GM21526 (cell line): ENCODE measurements at regions not wholly inside any gene's neighbourhood (a gene's known extent, or its start where the extent isn't known, plus 50 kb on each side); places are given as distances from the start of the nearest gene placed in this dataset.
"Not testable (repeated sequence)": the region's sequence is repeated elsewhere in the genome, so short reads cannot be mapped to it uniquely, and the experiment has no call there.

Experiments used
- ATAC-seq: cut with Tn5 transposase; IDR thresholded peaks from one replicate; pipeline ENCODE4 v1.9.1; 2021; ENCODE audit warnings: moderate library complexity; ENCODE audit not compliant: unreplicated experiment, low FRiP score

DNA sequence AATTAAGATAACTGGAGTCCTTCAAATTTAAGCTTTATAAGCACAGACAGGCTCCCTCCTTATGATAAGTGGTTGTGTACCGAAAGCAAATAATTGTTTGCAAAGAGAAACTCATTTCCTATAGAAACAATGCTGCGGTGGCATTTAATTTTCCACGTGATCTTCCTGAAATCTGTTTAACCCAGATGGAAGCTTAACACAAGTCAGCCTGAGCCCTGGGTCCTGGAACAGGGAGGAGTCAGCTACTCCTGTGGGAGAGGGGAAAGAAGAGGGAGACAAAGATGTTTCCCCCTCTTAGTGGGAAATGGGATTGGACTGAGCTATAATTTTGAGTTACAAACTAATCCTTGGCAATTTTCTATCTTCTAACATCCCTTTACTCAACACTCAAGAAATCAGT lies 136.5 kb downstream of the ELOVL4 start:
- ATAC-seq: no peak

DNA sequence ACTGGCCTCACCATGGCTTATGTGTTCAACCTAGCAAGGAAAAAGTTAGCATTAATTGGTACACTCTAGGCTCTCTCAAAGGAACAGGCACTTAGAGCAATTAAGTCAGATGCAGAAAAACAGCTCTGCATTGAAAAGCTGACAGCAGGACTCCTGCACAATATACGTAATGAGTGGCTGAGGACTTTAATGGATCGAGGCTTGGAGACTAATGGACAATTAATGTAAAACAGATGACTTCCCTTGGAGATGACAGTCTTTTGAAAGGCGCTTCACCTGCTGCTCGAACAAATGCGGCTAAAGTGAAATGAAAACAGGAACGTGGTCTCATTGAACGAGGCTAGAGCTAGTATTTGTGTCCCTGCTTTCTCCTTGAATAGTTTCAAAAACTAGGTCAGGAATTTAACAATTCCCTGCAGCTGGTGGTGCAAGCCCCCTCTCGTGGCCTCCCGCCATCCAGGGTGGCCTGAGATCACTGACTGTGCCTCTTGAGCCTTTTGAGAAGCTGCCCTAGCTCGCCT lies 137.1 kb downstream of the ELOVL4 start:
- ATAC-seq: no peak

DNA sequence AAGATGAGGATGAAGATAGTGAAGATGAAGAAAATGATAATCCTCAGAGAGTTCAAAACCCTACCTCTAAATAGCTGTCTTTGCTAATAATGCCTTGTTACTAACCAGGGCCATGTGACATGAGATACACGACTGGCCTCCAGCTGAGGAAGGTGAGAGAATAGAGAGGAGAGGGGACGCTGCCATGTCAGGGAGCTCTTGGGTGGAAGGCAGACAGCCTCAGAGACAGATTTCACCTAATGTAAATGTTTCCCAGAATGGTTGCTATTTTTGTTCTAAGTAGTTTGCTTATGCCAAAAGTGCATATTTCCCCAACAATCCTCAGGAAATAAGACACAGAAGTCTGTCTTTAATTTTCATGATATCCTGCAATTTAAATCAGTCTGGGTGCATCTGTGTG lies 138.4 kb downstream of the ELOVL4 start:
- no peak for ATAC-seq

DNA sequence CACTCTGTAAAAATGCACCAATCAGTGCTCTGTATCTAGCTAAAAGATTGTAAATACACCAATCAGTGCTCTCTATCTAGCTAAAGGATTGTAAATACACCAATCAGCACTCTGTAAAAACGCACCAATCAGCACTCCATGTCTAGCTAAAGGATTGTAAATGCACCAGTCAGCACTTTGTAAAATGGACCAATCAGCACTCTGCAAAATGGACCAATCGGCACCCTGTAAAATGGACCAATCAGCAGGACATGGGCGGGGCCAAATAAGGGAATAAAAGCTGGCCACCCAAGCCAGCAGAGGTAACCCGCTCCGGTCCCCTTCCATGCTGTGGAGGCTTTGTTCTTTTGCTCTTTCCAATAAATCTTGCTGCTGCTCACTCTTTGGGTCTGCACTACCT lies 140.7 kb downstream of the ELOVL4 start:
- ATAC-seq: not testable (repeated sequence)

DNA sequence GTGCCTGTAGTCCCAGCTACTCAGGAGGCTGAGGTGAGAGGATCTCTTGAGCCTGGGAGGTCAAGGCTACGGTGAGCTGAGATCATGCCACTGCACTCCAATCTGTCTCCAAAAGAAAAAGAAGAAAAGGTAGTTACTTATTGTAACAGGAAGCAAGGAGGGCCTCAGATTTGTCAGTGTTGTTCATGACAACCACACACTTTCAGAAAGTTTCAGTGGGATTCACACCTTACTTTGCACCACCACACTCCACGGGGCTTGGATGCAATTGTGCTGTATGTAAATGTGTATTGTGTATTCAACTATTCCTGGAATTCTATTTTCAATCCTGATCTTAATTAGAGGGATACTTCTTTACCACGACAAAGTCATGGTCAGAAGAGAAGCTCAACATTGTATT lies 142.6 kb downstream of the ELOVL4 start:
- ATAC-seq: no peak

DNA sequence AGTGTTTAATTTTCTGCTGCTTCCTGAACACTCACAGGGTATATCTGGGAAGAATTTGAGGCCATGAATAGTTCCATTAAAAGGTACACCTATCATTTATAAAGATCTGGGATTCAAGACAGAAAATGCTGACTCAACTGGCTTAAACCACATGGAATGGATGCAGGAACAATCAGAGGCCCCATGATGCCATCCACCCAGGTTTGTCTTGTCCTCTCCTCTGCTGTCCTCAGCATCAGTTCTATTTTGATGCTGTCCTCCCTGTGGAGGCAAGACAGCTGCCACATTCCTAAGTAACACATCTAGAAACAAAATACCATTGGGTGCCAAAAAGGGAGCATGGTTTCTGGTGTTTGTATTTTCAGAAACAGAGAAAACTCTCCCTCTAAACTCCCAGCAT lies 143.4 kb downstream of the ELOVL4 start:
- ATAC-seq: no peak

DNA sequence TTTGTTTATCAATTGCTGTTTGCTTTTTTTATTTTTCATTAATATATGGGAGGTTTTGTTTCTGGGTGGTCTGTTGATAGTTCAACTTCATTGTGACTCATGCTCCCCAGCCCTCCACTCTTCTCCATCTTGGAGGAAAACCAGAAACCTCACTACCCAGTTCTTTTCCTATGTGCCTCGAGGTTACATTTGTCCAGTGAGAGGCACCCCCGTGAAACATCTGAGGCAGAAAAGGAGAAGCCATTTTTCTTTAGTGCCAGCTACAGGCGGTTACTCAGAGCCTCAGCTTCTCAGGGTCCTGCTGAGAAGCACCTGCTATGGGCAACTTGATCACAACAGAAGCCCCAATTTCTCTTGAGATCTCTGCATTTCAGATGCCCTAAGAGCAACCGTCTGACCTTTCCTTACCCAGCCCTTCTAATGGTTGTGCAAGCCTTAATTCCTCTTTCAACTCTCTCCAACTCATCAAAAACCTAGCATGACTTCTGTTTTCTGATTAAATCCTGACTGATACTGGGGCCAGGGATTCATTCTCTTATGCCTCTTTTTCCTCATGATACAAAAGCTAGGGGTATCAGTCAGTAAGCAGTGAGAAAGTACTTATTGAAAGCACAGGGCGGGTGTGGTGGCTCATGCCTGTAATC lies 144.6 kb downstream of the ELOVL4 start:
- ATAC-seq: no peak

DNA sequence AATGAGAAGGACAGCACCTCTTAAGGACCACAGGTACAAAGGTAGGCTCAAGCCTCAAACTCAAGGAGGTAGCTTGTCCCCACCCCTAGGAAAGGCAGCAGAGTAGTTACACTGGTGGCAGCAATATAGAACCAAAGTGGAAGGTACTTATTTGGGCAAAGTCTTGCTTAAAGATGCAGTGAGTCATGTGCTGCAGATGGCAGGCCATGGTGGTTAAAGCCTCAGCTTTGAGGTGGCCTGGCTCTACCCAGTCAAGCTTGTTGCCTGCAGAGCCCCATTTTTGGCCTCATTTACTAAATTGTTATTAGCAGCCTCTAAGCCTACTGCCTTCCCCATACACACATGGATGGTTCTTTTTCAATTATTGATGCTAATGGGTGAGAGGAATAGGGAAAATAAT lies 146.0 kb downstream of the ELOVL4 start:
- no peak for ATAC-seq

DNA sequence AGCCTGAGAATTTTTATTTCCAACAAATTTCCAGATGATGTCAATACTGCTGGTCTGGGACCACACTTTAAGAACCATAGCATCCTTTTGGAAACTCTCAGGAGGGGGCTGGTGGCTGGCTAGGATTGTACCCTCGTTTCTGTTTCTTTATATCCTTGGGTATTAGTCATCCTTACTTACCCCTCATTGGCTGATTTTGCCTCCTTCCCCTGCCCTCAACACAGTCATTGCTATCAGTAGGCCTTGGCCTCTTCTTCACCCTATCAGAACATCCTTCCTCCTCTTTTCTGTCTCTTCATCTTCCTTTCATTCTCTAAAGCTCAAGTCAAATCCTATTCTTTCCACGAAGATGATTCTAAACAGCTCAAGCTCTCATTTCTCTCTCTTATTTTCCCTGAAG lies 148.5 kb downstream of the ELOVL4 start:
- ATAC-seq: no peak

DNA sequence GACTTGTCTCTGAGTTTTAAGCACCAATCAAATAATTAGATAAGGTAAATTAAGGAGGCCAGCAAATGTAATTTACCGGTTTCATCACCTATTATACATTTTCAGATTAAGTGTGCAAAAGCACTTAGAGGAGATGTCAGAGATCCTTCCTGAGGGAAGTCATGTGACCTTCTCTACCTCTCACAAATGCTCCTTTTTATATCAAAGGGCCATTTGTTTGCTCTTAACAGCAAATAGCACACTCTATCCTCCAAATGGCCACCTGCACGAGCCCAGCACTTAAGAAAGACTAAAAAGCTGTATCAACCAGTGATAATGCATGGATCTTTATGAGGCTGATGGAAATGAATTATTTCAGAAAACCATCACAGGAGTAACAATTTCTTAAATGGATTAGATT lies 149.4 kb downstream of the ELOVL4 start:
- no peak for ATAC-seq

DNA sequence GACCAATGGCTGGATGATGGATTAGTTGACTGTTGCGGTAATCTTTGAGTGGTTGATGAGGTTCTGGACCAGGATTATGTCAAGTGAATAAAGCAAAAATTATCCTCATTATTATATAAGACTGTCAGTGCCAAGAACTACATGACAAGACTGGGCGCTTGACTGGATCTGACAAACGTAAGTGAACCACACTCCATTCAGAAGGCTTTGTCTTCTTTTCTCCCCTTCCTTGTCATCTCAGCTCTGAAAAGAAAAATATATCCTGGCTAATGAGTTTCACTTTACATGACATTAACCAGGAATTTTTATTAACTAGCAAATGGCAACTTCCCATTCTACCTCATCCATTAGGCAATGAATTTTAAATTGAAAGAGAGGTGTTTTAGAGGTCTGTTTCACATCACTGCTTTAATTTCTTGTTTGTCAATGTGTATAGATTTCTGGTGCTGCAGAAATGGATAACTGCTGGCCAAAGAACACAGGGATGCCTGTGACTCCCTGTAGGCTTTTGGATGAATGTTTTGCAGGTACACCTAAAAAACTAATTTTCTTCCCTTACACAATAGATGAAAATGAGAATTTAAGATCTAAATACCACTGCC lies 150.1 kb downstream of the ELOVL4 start:
- ATAC-seq: no peak

DNA sequence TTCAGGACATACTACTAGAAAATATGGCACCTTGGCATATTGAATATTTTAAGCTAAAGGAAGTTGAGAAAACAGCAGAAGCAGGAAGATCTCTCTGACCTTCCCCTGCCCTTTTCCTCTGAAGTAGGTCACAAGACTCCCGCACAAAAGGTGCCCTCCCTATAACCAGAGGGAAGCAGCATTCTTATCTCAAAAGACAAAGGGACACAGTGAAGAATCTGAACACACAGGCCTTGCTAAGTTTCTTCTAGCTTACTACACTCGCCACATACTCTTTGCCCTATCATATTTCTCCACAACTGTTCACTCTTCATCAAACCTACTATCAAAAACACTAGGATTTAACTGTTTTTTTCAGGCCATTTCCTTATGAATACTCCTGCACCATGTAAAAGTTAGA lies 151.2 kb downstream of the ELOVL4 start:
- no peak for ATAC-seq

DNA sequence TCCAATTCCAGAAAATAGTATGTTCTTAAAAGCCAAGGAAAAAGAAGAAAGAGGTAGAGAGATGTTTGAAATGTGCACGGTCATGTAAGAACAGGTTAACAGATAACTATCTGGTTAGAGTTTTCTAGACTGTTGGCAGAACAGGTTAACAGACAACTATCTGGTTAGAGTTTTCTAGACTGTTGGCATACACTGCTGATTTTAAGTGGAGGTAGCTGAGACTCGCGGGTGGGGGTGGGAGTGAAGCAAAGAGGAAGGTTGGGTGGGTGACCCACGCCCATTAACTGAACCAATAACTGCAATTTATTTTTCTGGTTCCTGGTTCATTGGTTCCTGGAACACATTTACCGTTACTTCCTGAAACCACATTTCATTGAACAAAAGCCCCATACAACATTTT lies 157.5 kb downstream of the ELOVL4 start:
- ATAC-seq: no peak

DNA sequence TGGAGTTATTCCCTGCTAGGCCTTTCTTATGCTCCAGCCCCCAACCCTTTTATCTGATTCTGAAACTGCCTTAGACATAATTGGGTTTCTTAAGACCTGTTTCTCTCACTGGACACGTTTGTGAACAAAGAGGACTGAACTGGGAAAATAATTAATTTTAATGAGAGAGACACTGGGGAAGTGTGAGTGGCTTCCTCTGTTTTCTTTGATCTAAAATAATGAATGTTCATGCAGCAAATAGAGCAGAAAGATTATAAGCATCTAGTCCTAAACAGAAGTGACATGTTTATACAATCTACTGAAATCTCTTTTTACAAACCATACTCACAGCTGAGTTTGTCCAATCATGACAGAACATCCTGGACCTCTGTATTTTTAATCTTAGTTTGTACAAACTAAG lies 157.6 kb downstream of the SH3BGRL2 start:
- no peak for ATAC-seq

DNA sequence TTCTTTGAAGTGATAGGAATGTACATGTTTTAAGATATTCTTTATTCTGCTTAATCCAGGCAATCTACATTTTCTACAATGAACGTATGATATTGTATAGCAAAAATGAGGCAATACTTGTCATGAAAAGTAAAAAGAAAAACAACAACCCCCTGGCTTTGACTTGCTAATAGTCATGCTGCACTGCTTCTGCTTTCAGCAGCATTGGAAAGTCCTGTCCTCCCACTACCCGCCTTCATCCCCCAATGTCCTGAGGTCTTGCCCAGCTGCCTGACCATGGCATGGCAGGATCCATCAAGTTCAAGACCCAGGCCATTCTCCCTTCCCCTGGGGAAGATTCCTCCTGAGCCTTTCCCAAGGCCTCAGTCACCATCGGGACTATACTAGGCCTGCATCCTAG lies 156.5 kb downstream of the SH3BGRL2 start:
- no peak for ATAC-seq

DNA sequence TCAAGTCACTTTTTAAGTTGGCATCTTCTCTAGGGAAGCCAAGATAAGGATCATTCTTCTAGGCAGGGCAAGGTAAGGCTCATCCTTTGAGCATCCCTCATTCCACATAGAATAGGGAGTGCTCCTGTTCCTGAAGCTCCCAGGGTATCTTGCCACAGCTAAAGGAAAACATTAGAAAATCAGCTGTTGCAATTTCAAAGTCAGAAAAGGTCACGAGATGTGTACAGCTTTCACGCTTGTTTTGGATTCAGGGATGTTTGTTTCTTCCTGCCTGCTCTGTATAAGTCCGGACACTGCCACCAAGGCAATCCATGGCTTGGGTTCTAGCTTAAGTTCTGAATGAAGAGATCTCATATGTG lies 153.2 kb downstream of the SH3BGRL2 start:
- no peak for ATAC-seq

DNA sequence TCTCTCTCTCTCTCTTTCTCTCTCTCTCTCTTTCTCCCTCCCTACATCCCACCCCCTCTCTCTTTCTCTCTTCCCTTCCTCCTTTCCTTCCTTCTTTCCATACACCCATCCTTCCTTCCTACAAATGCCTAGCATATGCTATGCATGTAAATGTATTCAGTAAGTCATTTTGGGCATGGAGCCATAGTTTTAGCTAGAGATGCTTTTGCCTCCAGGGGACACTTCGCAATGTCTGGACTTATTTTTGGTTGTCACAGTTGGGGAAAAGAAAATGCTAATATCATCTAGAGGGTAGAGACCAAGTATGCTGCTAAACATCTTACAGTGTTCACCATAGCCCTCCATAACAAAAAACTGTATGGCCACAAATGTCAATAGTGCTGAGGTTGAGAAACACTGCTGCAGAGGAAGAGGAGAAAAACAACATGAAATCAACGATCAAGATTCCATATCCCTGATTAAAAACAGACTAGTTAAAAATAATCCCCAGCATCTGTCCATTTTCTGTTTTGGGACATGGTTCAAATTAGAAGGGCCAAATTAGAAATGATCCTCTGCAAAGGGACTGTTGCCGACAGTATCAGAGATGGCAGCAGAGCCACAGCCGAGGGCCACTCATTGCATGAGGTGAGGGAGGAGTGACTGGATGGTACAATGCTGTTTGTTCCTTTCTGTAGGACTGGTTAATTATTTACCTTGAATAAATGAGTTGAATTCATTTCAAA lies 152.7 kb downstream of the SH3BGRL2 start:
- no peak for ATAC-seq

DNA sequence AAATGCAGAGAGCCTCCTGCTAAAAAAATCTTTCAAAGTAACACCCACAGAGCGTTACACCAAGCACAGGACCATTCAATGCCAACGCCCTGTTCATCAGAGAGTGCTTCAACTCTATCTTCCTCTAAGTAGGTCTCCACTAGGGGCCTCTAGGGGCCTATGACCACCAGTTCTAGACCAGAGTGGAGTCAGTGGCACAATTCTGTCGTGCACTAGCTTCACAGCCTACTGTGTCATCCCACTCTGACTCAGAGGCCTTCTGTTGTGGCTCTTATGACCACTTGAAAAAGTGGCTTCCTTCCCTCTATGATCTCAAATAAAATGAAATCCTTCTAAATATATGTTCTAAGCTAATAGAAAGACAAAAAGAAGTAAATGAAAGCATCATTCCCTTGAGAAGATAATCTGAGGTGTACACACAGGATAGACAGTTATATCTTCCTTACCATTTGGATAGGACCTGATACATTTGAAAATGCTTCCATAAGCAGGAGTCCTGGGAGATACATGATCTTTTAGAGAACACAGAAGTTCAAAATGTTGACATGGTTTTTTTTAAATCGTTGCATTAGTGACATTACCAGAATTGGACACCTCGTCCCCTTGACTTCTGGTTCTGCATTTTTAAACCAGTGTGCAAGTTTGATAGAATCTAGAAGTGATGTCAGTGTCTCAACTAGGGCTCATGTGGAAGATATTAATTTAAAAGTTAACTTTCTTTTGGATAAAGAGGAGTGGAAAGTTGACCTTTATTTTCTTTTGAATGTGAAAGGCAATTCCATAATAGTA lies 151.9 kb downstream of the SH3BGRL2 start:
- ATAC-seq: no peak

DNA sequence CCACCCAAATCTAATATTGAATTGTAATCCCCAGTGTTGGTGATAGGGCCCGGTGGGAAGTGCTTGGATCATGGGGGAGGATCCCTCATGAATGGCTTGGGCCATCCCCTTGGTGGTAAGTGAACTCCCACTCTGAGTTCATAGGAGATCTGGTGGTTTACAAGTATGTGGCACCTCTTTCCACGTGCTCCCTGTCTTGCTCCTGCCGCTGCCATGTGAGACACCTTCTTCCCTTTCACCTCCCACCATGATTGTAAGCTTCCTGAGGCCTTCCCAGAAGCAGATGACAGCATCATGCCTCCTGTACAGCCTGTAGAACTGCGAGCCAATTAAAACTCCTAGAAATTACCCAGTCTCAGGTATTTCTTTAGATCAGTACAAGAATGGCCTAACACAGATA lies 150.8 kb downstream of the SH3BGRL2 start:
- ATAC-seq: no peak

DNA sequence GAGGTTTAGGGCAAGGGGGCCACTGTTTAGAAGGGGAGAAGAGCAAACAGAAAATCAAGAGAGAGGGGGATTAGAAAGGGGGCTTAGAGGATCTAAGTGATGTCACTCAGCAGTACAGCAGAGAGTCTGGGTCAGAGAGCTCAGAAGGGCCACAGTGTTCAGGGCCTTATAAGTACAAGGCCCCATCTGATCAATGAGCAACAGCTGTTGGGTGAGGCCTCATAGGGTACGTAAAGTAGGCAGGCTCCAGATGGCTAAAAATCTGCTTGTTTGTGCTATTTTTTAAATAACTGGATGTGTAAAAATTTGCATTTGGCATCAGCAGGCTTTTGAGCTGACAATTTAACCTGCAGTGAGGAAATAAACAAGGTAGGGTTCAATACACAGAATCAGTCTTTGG lies 149.8 kb downstream of the SH3BGRL2 start:
- no peak for ATAC-seq

DNA sequence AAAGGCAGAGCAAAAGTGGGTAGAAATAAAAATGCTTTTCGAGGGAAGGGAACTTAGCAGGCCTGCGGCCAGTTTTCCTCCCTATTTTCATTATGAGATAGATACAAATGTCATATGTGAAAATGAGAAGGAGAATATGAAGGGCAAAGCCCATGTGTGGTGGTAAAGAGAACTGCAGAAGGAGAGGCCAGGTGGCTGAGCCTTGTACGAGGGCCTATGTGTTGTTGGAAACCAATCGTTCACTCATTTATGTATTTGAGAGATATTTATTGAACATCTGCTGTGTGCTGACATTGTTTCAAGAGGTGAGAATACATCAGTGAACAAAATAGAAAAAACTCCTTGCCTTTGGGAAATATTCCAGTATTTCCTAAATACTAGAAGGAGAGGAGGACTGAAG lies 147.7 kb downstream of the SH3BGRL2 start:
- ATAC-seq: no peak
